ENCODE measurements at regions not wholly inside any gene's neighbourhood (a gene's known extent, or its start where the extent isn't known, plus 50 kb on each side); places are given as distances from the start of the nearest gene placed in this dataset.

- no peak for DNase-seq (ENCODE audit: low spot score)
Measured at GRCh38 chr1:29505532-29506220, 269.4 kb downstream of the PTPRU start.

GRCh38 chr1:29504709-29505410, 268.5 kb downstream of the PTPRU start:
- DNase-seq (ENCODE audit: low spot score) = no peak

- DNase-seq (ENCODE audit: low spot score) = no peak
Measured at GRCh38 chr1:29504196-29504595, 267.9 kb downstream of the PTPRU start.

- DNase-seq (ENCODE audit: low spot score) = no peak
Measured at GRCh38 chr1:29502911-29503840, 266.9 kb downstream of the PTPRU start.

GRCh38 chr1:29502225-29502910, 266.0 kb downstream of the PTPRU start:
- DNase-seq (ENCODE audit: low spot score) = no peak

GRCh38 chr1:29501227-29501976, 265.1 kb downstream of the PTPRU start:
- no peak for DNase-seq (ENCODE audit: low spot score)

- DNase-seq (ENCODE audit: low spot score) = no peak
Measured at GRCh38 chr1:29500651-29501050, 264.3 kb downstream of the PTPRU start.

- no peak for DNase-seq (ENCODE audit: low spot score)
Measured at GRCh38 chr1:29500041-29500440, 263.7 kb downstream of the PTPRU start.

- no peak for DNase-seq (ENCODE audit: low spot score)
Measured at GRCh38 chr1:29499104-29499650, 262.9 kb downstream of the PTPRU start.

- DNase-seq (ENCODE audit: low spot score) = no peak
Measured at GRCh38 chr1:29498126-29499103, 262.1 kb downstream of the PTPRU start.

- DNase-seq (ENCODE audit: low spot score) = no peak
Measured at GRCh38 chr1:29497395-29498125, 261.2 kb downstream of the PTPRU start.

- DNase-seq (ENCODE audit: low spot score) = no peak
Measured at GRCh38 chr1:29496701-29497100, 260.4 kb downstream of the PTPRU start.

- DNase-seq (ENCODE audit: low spot score) = no peak
Measured at GRCh38 chr1:29490204-29490934, 254.0 kb downstream of the PTPRU start.

GRCh38 chr1:29489471-29489870, 253.1 kb downstream of the PTPRU start:
- DNase-seq (ENCODE audit: low spot score) = no peak

- no peak for DNase-seq (ENCODE audit: low spot score)
Measured at GRCh38 chr1:29488794-29489311, 252.5 kb downstream of the PTPRU start.

- DNase-seq (ENCODE audit: low spot score) = no peak
Measured at GRCh38 chr1:29488086-29488793, 251.9 kb downstream of the PTPRU start.

GRCh38 chr1:29487291-29487690, 251.0 kb downstream of the PTPRU start:
- no peak for DNase-seq (ENCODE audit: low spot score)

All from activated CD4-positive, alpha-beta T cell treated with anti-CD3 and anti-CD28 coated beads, Interleukin-2, Interleukin-4, amounts not matched to agents 100 ng/mL and 50 ng/mL, durations not matched to agents 16 hours and 8 hours (primary cell).